ENCODE measurements at regions not wholly inside any gene's neighbourhood (a gene's known extent, or its start where the extent isn't known, plus 50 kb on each side); places are given as distances from the start of the nearest gene placed in this dataset.

DNA sequence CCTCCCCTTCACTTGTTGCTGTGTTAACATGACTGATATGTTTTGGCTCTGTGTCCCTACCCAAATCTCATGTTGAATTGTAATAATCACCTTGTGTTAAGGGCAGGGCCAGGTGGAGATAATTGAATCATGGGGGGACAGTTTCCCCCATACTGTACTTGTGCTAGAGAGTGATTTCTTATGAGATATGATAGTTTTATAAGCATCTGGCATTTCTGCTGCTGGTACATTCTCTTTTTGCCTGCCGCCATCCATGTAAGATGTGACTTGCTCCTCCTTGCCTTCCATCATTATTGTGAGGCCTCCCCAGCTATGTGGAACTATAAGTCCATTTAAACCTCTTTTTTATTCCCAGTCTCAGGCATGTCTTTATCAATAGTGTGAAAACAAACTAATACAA, 185.0 kb downstream of the TBX18 start:
- TF ChIP-seq CTCF (IDR thresholded peaks at IDR 0.05) (no peak), EP300 (IDR thresholded peaks at IDR 0.05) (no peak), POLR2A (IDR thresholded peaks at IDR 0.05) (no peak)

All from gastroesophageal sphincter (tissue), 3 donors.